ENCODE measurements at regions not wholly inside any gene's neighbourhood (a gene's known extent, or its start where the extent isn't known, plus 50 kb on each side); places are given as distances from the start of the nearest gene placed in this dataset.

DNA sequence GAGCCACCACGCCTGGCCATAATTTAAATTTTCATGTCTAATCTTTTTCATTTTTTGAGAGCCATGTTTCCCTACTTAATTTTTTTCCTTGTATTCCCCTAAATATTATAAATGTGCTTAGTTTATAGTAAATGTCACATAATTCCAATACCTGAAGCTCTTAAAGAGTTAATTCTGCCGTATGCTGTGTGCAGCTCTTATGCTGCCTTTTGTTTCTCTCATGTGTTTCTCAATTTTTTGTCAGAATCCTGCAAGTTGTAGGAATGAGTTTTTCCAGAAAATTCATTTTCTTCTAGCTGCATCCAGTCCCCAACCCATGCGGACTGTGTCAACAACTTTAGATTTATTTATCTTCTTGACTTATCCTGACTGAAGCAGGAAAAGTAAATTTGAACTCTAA is 90.9 kb upstream of the ROBO2 start:
- TF ChIP-seq CTCF (conservative IDR thresholded peaks at IDR 0.05; ENCODE audit: low read length) (no peak), EZH2phosphoT487 (IDR thresholded peaks at IDR 0.05; ENCODE audit: borderline replicate concordance, low read depth, low read length) (no peak)
